GM23338 (cell line): ENCODE measurements at regions not wholly inside any gene's neighbourhood (a gene's known extent, or its start where the extent isn't known, plus 50 kb on each side); places are given as distances from the start of the nearest gene placed in this dataset.

Experiments
- ATAC-seq: fragments of 200-7000 bp; cut with Tn5 transposase; 3 replicates; pipeline ENCODE4 v1.9.1; 2020
- DNase-seq: peaks from one replicate; pipeline ENCODE4 v3.0.0-alpha.2; 2015; ENCODE audit warnings: low spot score
- H2AFZ ChIP-seq: fragments of 200-600 bp; sonication (generic); 2 replicates; pipeline ENCODE4 v1.8.0; 2016; ENCODE audit warnings: antibody characterized with exemption, mild to moderate bottlenecking, moderate library complexity
- H3F3A ChIP-seq: fragments of 200-600 bp; sonication (generic); replicated peaks from 2 replicates; pipeline ENCODE4 v1.8.0; 2017; ENCODE audit warnings: antibody characterized with exemption, mixed run types, low read depth
- H3K27ac ChIP-seq: fragments of 200-600 bp; sonication (generic); 2 replicates; pipeline ENCODE4 v1.6.1; 2016; ENCODE audit warnings: low read depth
- H3K27me3 ChIP-seq: fragments of 200-600 bp; sonication (generic); 2 replicates; pipeline ENCODE4 v1.8.0; 2016; ENCODE audit warnings: mild to moderate bottlenecking, mixed run types, moderate library complexity; ENCODE audit not compliant: insufficient read depth
- H3K36me3 ChIP-seq: fragments of 200-600 bp; sonication (generic); 2 replicates; pipeline ENCODE4 v1.8.0; 2016; ENCODE audit warnings: mild to moderate bottlenecking; ENCODE audit not compliant: insufficient read depth
- H3K4me1 ChIP-seq: fragments of 200-600 bp; sonication (generic); 2 replicates; pipeline ENCODE4 v1.8.0; 2016; ENCODE audit warnings: mild to moderate bottlenecking, moderate library complexity; ENCODE audit not compliant: insufficient read depth
- H3K4me2 ChIP-seq: fragments of 200-600 bp; sonication (generic); 2 replicates; pipeline ENCODE4 v1.7.1; 2017; ENCODE audit warnings: mixed run types
- H3K4me3 ChIP-seq: fragments of 200-600 bp; sonication (generic); 2 replicates; pipeline ENCODE4 v1.6.1; 2016; ENCODE audit warnings: mixed run types
- H3K79me2 ChIP-seq: fragments of 200-600 bp; sonication (generic); replicated peaks from 2 replicates; pipeline ENCODE4 v1.8.0; 2017; ENCODE audit warnings: mild to moderate bottlenecking; ENCODE audit not compliant: insufficient read depth
- H3K9me2 ChIP-seq: fragments of 200-600 bp; sonication (generic); 2 replicates; pipeline ENCODE4 v1.8.0; 2017; ENCODE audit not compliant: insufficient read depth
- H4K20me1 ChIP-seq: fragments of 200-600 bp; sonication (generic); replicated peaks from 2 replicates; pipeline ENCODE4 v1.8.0; 2017; ENCODE audit warnings: mild to moderate bottlenecking; ENCODE audit not compliant: insufficient read depth
- H3K27ac Mint-ChIP-seq: 2 replicates; pipeline ENCODE4 v1.8.0; 2020; ENCODE audit warnings: inconsistent platforms, mild to moderate bottlenecking, moderate library complexity, mixed read lengths
- H3K27me3 Mint-ChIP-seq: 3 replicates; pipeline ENCODE4 v1.8.0; 2022; ENCODE audit warnings: low read depth, mild to moderate bottlenecking, moderate library complexity, mixed read lengths, inconsistent platforms; ENCODE audit not compliant: insufficient read depth, poor library complexity
- H3K36me3 Mint-ChIP-seq: 3 replicates; pipeline ENCODE4 v1.8.0; 2021; ENCODE audit warnings: low read depth, mild to moderate bottlenecking, inconsistent platforms, moderate library complexity, mixed read lengths
- H3K4me1 Mint-ChIP-seq: 3 replicates; pipeline ENCODE4 v1.8.0; 2020; ENCODE audit warnings: mild to moderate bottlenecking, inconsistent platforms, mixed read lengths
- H3K4me3 Mint-ChIP-seq: 3 replicates; pipeline ENCODE4 v1.8.0; 2021; ENCODE audit warnings: moderate library complexity, mild to moderate bottlenecking, inconsistent platforms, mixed read lengths
- H3K9me3 Mint-ChIP-seq: 3 replicates; pipeline ENCODE4 v1.8.0; 2020; ENCODE audit warnings: moderate library complexity, mild to moderate bottlenecking, inconsistent platforms, mixed read lengths
- CREB1 ChIP-seq: fragments of 250-450 bp; sonication (Bioruptor Pico); IDR thresholded peaks from 2 replicates; pipeline ENCODE4 v1.5.0; 2020; ENCODE audit warnings: low read depth, mild to moderate bottlenecking, moderate library complexity
- CTCF ChIP-seq, 2 experiments: fragments of 200-600 bp in 1 of 2; sonication (generic) in 1 of 2; conservative IDR thresholded peaks; 2 replicates each; pipeline versions ENCODE4 v1.5.1 to v1.6.1; 2016 to 2017; ENCODE audit warnings: antibody characterized with exemption in 2 of 2, low read depth in 2 of 2, mild to moderate bottlenecking in 2 of 2, moderate library complexity in 1 of 2
- EZH2 ChIP-seq: fragments of 200-600 bp; sonication (generic); IDR thresholded peaks from one replicate; pipeline ENCODE4 v1.8.0; 2017; ENCODE audit warnings: antibody characterized with exemption, mild to moderate bottlenecking, low read depth; ENCODE audit not compliant: unreplicated experiment
- EZH2phosphoT487 ChIP-seq: fragments of 200-600 bp; sonication (generic); IDR thresholded peaks from one replicate; pipeline ENCODE4 v1.8.1; 2018; ENCODE audit warnings: antibody characterized with exemption; ENCODE audit not compliant: unreplicated experiment
- JUNB ChIP-seq: IDR thresholded peaks from one replicate; pipeline ENCODE4 v1.6.1; 2016; ENCODE audit warnings: antibody characterized with exemption; ENCODE audit not compliant: unreplicated experiment
- NANOG ChIP-seq: IDR thresholded peaks from 2 replicates; pipeline ENCODE4 v1.6.1; 2016; ENCODE audit warnings: antibody characterized with exemption, borderline replicate concordance
- REST ChIP-seq: IDR thresholded peaks from one replicate; pipeline ENCODE4 v1.6.1; 2018; ENCODE audit warnings: antibody characterized with exemption; ENCODE audit not compliant: unreplicated experiment
- STAT1 ChIP-seq: IDR thresholded peaks from one replicate; pipeline ENCODE4 v1.6.1; 2016; ENCODE audit warnings: antibody characterized with exemption; ENCODE audit not compliant: unreplicated experiment
- ZNF331 ChIP-seq: fragments of 250-450 bp; sonication (Bioruptor Pico); IDR thresholded peaks from 2 replicates; pipeline ENCODE4 v1.5.0; 2020; ENCODE audit warnings: low read depth, mild to moderate bottlenecking, moderate library complexity
- ZNF462 ChIP-seq: fragments of 250-450 bp; sonication (Bioruptor Pico); IDR thresholded peaks from 2 replicates; pipeline ENCODE4 v1.5.0; 2020; ENCODE audit warnings: mild to moderate bottlenecking, moderate library complexity

- TF ChIP-seq ZNF462 (CRISPR knock-in tag) (no peak), EZH2phosphoT487 (no peak), ZNF331 (CRISPR knock-in tag) (no peak), EZH2 (no peak), NANOG (no peak), REST (no peak), STAT1 (no peak), CREB1 (CRISPR knock-in tag) (no peak), JUNB (no peak), CTCF (conservative IDR thresholded peaks at IDR 0.05; ENCODE audit: low read depth in 2 of 2) (no peak)
- Histone ChIP-seq H3K4me2 (no peak overlapping the region), H2AFZ (no peak overlapping the region), H3K36me3 (no peaks in the 10 kb centered on the region), H3K27me3 (no peaks in the 10 kb centered on the region), H3K4me3 (no peak overlapping the region), H4K20me1 (no peaks in the 10 kb centered on the region), H3K27ac (no peak overlapping the region), H3K4me1 (no peaks in the 10 kb centered on the region), H3K9me2 (no peaks in the 10 kb centered on the region), H3K79me2 (no peaks in the 10 kb centered on the region), H3F3A (no peaks in the 10 kb centered on the region)
- H3K36me3 Mint-ChIP-seq: no peaks in the 10 kb centered on the region
- no peaks in the 10 kb centered on the region; the same call in 2 of the 3 replicates for H3K4me1 Mint-ChIP-seq
- DNase-seq: no peak
- ATAC-seq: no peak
- no peak overlapping the region for H3K4me3 Mint-ChIP-seq
- H3K27ac Mint-ChIP-seq: no peak overlapping the region
- H3K9me3 Mint-ChIP-seq: no peaks in the 10 kb centered on the region
- H3K27me3 Mint-ChIP-seq: peaks cover 13% of the 10 kb centered on the region
These were observed 73.6 kb upstream of the NBPF3 start for GRCh38 chr1:21366288-21366687.
